Mucosa of descending colon (tissue), 3 donors: ENCODE measurements at regions not wholly inside any gene's neighbourhood (a gene's known extent, or its start where the extent isn't known, plus 50 kb on each side); places are given as distances from the start of the nearest gene placed in this dataset.

Source experiments
- ATAC-seq: fragments of 200-7000 bp; cut with Tn5 transposase; one replicate; pipeline ENCODE4 v1.9.1; 2020; ENCODE audit warnings: mild to moderate bottlenecking, moderate library complexity
- DNase-seq, 3 donors: peaks; one replicate each; pipeline ENCODE4 v3.0.0-alpha.2; 2020
- H3K36me3 ChIP-seq: fragments of 200-600 bp; one replicate; pipeline ENCODE4 v1.8.0; 2021; ENCODE audit warnings: low read depth, mild to moderate bottlenecking
- H3K4me1 ChIP-seq: fragments of 200-600 bp; one replicate; pipeline ENCODE4 v1.8.0; 2021; ENCODE audit warnings: low read depth, mild to moderate bottlenecking
- H3K4me3 ChIP-seq: fragments of 200-600 bp; one replicate; pipeline ENCODE4 v1.8.0; 2021; ENCODE audit warnings: mild to moderate bottlenecking
- H3K9me3 ChIP-seq: fragments of 200-600 bp; one replicate; pipeline ENCODE4 v1.8.0; 2021; ENCODE audit warnings: mild to moderate bottlenecking
- CTCF ChIP-seq: fragments of 200-600 bp; IDR thresholded peaks from one replicate; pipeline ENCODE4 v1.8.0; 2022; ENCODE audit warnings: antibody characterized with exemption, mild to moderate bottlenecking
- intact Hi-C, 2 donors: fragments of 100-400 bp; cut with DNase I in 1 of 2; cut with micrococcal nuclease in 1 of 2; formaldehyde crosslinking; loops; one replicate each; pipeline versions ENCODE4 v1.11.0 to v1.11.1; 2022; cut with DNase I, micrococcal nuclease
- donor health status: DM: no; HTN: no; CAD: no; lungs with moderate emphysema.
- donor health status: DM: no; HTN: no; CAD: no.
- donor health status: DM: no; HTN: yes; CAD: no.

GRCh38 chr10:118944959-118945633 is 84.4 kb upstream of the NANOS1 start:
- DNase-seq (no peak), ATAC-seq (no peak)
- Histone ChIP-seq H3K4me3 (no peak overlapping the region), H3K4me1 (no peaks in the 10 kb centered on the region), H3K36me3 (no peaks in the 10 kb centered on the region), H3K9me3 (no peaks in the 10 kb centered on the region)
- TF ChIP-seq CTCF: no peak
- intact Hi-C loops: no loop called here

GRCh38 chr10:118948786-118949185 is 80.7 kb upstream of the NANOS1 start:
- Histone ChIP-seq H3K36me3 (no peaks in the 10 kb centered on the region), H3K9me3 (no peaks in the 10 kb centered on the region), H3K4me3 (no peak overlapping the region), H3K4me1 (no peaks in the 10 kb centered on the region)
- TF ChIP-seq CTCF: no peak
- intact Hi-C loops: no loop called here
- ATAC-seq: no peak
- DNase-seq: no peak

- no peaks in the 10 kb centered on the region for H3K4me1 ChIP-seq
- DNase-seq: no peak
- no peaks in the 10 kb centered on the region for H3K9me3 ChIP-seq
- TF ChIP-seq CTCF: no peak
- H3K4me3 ChIP-seq: no peak overlapping the region
- intact Hi-C loops: no loop called here
- ATAC-seq: no peak
- H3K36me3 ChIP-seq: no peaks in the 10 kb centered on the region
Observed at GRCh38 chr10:118950190-118950680, 79.3 kb upstream of the NANOS1 start.

- intact Hi-C loops: no loop called here
- Histone ChIP-seq H3K36me3 (no peaks in the 10 kb centered on the region), H3K9me3 (no peaks in the 10 kb centered on the region), H3K4me1 (no peaks in the 10 kb centered on the region), H3K4me3 (no peak overlapping the region)
- no peak for ATAC-seq
- no peak for TF ChIP-seq CTCF
- DNase-seq: no peak
Observed at GRCh38 chr10:118950997-118951637, 78.4 kb upstream of the NANOS1 start.

- TF ChIP-seq CTCF: no peak
- Histone ChIP-seq H3K9me3 (no peaks in the 10 kb centered on the region), H3K36me3 (no peaks in the 10 kb centered on the region), H3K4me3 (no peak overlapping the region), H3K4me1 (no peaks in the 10 kb centered on the region)
- ATAC-seq (no peak), DNase-seq (no peak)
- intact Hi-C loops: no loop called here
Observed at GRCh38 chr10:118952493-118953295, 76.8 kb upstream of the NANOS1 start.
